ENCODE measurements at regions not wholly inside any gene's neighbourhood (a gene's known extent, or its start where the extent isn't known, plus 50 kb on each side); places are given as distances from the start of the nearest gene placed in this dataset.

- TF ChIP-seq CTCF (IDR thresholded peaks at IDR 0.05), result no peak
- no peak for TF ChIP-seq POLR2A (IDR thresholded peaks at IDR 0.05)
Observed at GRCh38 chr16:6977916-6978315, 354.7 kb upstream of the RBFOX1 start.

Measured in heart left ventricle (tissue), 13 donors.